Endothelial cell of umbilical vein (primary cell): ENCODE measurements at regions not wholly inside any gene's neighbourhood (a gene's known extent, or its start where the extent isn't known, plus 50 kb on each side); places are given as distances from the start of the nearest gene placed in this dataset.

Experiments used
- BruUV-seq: library from RNA; stranded (reverse); fragments of 400-500 nt; replicated peaks from 2 replicates; lab custom pipeline; 2021; lab: Mats Ljungman, UMichigan
- CTCF ChIA-PET: fragments of 300-600, 350-600 bp; sonication (Branson Sonifier 250); formaldehyde crosslinking; loops from one replicate; lab custom pipeline; 2021; ENCODE audit warnings: antibody characterized with exemption, inconsistent platforms; lab: Charles Lee
- POLR2A ChIA-PET: fragments of 300-600, 350-600 bp; sonication (Branson Sonifier 250); formaldehyde crosslinking; loops from one replicate; lab custom pipeline; 2021; ENCODE audit warnings: antibody characterized with exemption, inconsistent platforms; lab: Charles Lee
- DNase-seq: peaks from one replicate; pipeline ENCODE4 v3.0.0-alpha.2; 2011; ENCODE audit warnings: low read depth, low spot score
- FAIRE-seq: peaks from 2 replicates; lab custom pipeline; 2011; peaks lifted over from hg19 to GRCh38; lab: Jason Lieb, UNC
- H2AFZ ChIP-seq: 2 replicates; pipeline ENCODE4 v1.6.0; 2012; ENCODE audit warnings: low read depth, low read length, control low read depth, inconsistent platforms
- H3K27ac ChIP-seq: 2 replicates; pipeline ENCODE4 v1.5.1; 2011; ENCODE audit warnings: low read depth, mild to moderate bottlenecking, control low read depth, low read length, moderate library complexity; ENCODE audit not compliant: insufficient read depth
- H3K27me3 ChIP-seq, 2 experiments: 2 replicates each; pipeline versions ENCODE4 v1.6.0 to v1.6.1; 2011; ENCODE audit warnings: low read length in 2 of 2, mixed read lengths in 1 of 2; ENCODE audit not compliant: control insufficient read depth in 2 of 2, insufficient read depth in 2 of 2
- H3K36me3 ChIP-seq, 2 experiments: 2 replicates in 1 of 2; 3 replicates in 1 of 2; pipeline ENCODE4 v1.5.1; 2011; ENCODE audit warnings: low read length in 2 of 2, mild to moderate bottlenecking in 1 of 2, moderate library complexity in 1 of 2; ENCODE audit not compliant: control insufficient read depth in 2 of 2, insufficient read depth in 2 of 2; ENCODE audit errors: extremely low read depth in 1 of 2
- H3K4me1 ChIP-seq: 3 replicates; pipeline ENCODE4 v1.5.1; 2011; ENCODE audit warnings: mild to moderate bottlenecking, low read length; ENCODE audit not compliant: control insufficient read depth, insufficient read depth; ENCODE audit errors: extremely low read depth
- H3K4me2 ChIP-seq: 2 replicates; pipeline ENCODE4 v1.6.1; 2011; ENCODE audit warnings: low read length, control low read depth, mixed read lengths; ENCODE audit not compliant: insufficient read depth
- H3K4me3 ChIP-seq, 3 experiments: fragments of 200-600 bp in 1 of 3; sonication (generic), shearing (Covaris generic) in 1 of 3; replicated peaks in 1 of 3; 2 replicates each; pipeline ENCODE4 v1.5.1; 2011 to 2016; ENCODE audit warnings: control low read depth in 3 of 3, low read length in 3 of 3, mild to moderate bottlenecking in 2 of 3, inconsistent platforms in 1 of 3, low read depth in 1 of 3, moderate library complexity in 1 of 3; ENCODE audit not compliant: insufficient read depth in 1 of 3
- H3K79me2 ChIP-seq: 2 replicates; pipeline ENCODE4 v1.6.0; 2012; ENCODE audit warnings: low read length, inconsistent platforms; ENCODE audit not compliant: control insufficient read depth, insufficient read depth
- H3K9ac ChIP-seq: replicated peaks from 2 replicates; pipeline ENCODE3; 2011; ENCODE audit warnings: low read length, control low read depth; ENCODE audit not compliant: insufficient read depth; ENCODE audit errors: extremely low read depth
- H3K9me1 ChIP-seq: replicated peaks from 3 replicates; pipeline ENCODE4 v1.6.0; 2011; ENCODE audit warnings: mild to moderate bottlenecking, low read length; ENCODE audit not compliant: control insufficient read depth, insufficient read depth; ENCODE audit errors: extremely low read depth
- H3K9me3 ChIP-seq: replicated peaks from 2 replicates; pipeline ENCODE4 v1.5.1; 2012; ENCODE audit warnings: low read length, inconsistent platforms; ENCODE audit not compliant: control insufficient read depth, insufficient read depth
- H4K20me1 ChIP-seq: replicated peaks from 2 replicates; pipeline ENCODE3; 2011; ENCODE audit warnings: mild to moderate bottlenecking, low read length; ENCODE audit not compliant: control insufficient read depth, insufficient read depth; ENCODE audit errors: extremely low read depth
- CTCF ChIP-seq, 2 donors: IDR thresholded peaks; 1 replicate in 1 of 2; 2 replicates in 1 of 2; pipeline ENCODE4 v1.5.1; 2011; ENCODE audit warnings: low read length in 2 of 2, mild to moderate bottlenecking in 2 of 2, moderate library complexity in 2 of 2, control low read depth in 1 of 2, inconsistent platforms in 1 of 2, low read depth in 1 of 2; ENCODE audit not compliant: insufficient read depth in 1 of 2; ENCODE audit errors: extremely low read depth in 1 of 2
- EZH2 ChIP-seq: IDR thresholded peaks from 2 replicates; pipeline ENCODE4 v1.6.1; 2012; ENCODE audit warnings: borderline replicate concordance, low read depth, mild to moderate bottlenecking, moderate library complexity, low read length, inconsistent platforms; ENCODE audit not compliant: severe bottlenecking
- FOS ChIP-seq: IDR thresholded peaks from 2 replicates; pipeline ENCODE4 v1.6.1; 2011; ENCODE audit warnings: mild to moderate bottlenecking, low read length, moderate library complexity, borderline replicate concordance; ENCODE audit not compliant: insufficient read depth
- GATA2 ChIP-seq: IDR thresholded peaks from 2 replicates; pipeline ENCODE4 v1.7.0; 2011; ENCODE audit warnings: low read depth, mild to moderate bottlenecking, moderate library complexity, mixed read lengths, low read length; ENCODE audit not compliant: insufficient read length, insufficient read depth
- JUN ChIP-seq: IDR thresholded peaks from 2 replicates; pipeline ENCODE4 v1.6.1; 2011; ENCODE audit warnings: borderline replicate concordance, low read depth; ENCODE audit not compliant: insufficient read length, insufficient read depth
- MAX ChIP-seq: IDR thresholded peaks from 2 replicates; pipeline ENCODE4 v1.6.1; 2011; ENCODE audit not compliant: insufficient read depth, insufficient read length
- MYC ChIP-seq: IDR thresholded peaks from one replicate; pipeline ENCODE4 v1.6.1; 2011; ENCODE audit warnings: mild to moderate bottlenecking, low read depth, low read length
- POLR2A ChIP-seq: IDR thresholded peaks from 2 replicates; pipeline ENCODE4 v1.6.1; 2012; ENCODE audit warnings: low read depth, mild to moderate bottlenecking, control low read depth, low read length
- POLR2AphosphoS5 ChIP-seq: IDR thresholded peaks from 2 replicates; pipeline ENCODE4 v1.6.1; 2012; ENCODE audit warnings: low read depth, mild to moderate bottlenecking, control low read depth, low read length, moderate library complexity; ENCODE audit not compliant: insufficient read depth
- dilution Hi-C: fragments of 300-500 bp; cut with MboI; formaldehyde crosslinking; loops from one replicate; pipeline ENCODE4 v1.15.0; 2019; ENCODE audit warnings: low sequenced_read_pairs; ENCODE audit not compliant: extremely low pct_ligation_motif_present
- intact Hi-C: fragments of 100-400 bp; cut with micrococcal nuclease; formaldehyde crosslinking; loops from one replicate; pipeline ENCODE4 v1.10.0; 2022

GRCh38 chr4:173766171-173766600 is 236.2 kb upstream of the HAND2 start:
- Histone ChIP-seq H3K27me3 (no peaks in the 10 kb centered on the region), H2AFZ (no peak overlapping the region), H3K9me1 (no peaks in the 10 kb centered on the region), H4K20me1 (no peaks in the 10 kb centered on the region), H3K9me3 (no peaks in the 10 kb centered on the region), H3K36me3 (no peaks in the 10 kb centered on the region), H3K27ac (no peak overlapping the region), H3K4me2 (no peak overlapping the region), H3K9ac (no peak overlapping the region), H3K4me1 (no peaks in the 10 kb centered on the region), H3K4me3 (no peak overlapping the region), H3K79me2 (no peaks in the 10 kb centered on the region)
- TF ChIP-seq MAX = no peak
- TF ChIP-seq CTCF (IDR thresholded peaks at IDR 0.05; ENCODE audit: extremely low read depth in 1 of 2, insufficient read depth in 1 of 2, low read depth in 1 of 2, low read length in 2 of 2) = no peak
- no peak for TF ChIP-seq EZH2
- TF ChIP-seq POLR2A = no peak
- TF ChIP-seq MYC = no peak
- TF ChIP-seq JUN = no peak
- TF ChIP-seq POLR2AphosphoS5 = no peak
- no peak for TF ChIP-seq FOS
- no peak for TF ChIP-seq GATA2
- FAIRE-seq (no peak), DNase-seq (no peak)
- dilution Hi-C loops = no loop called here
- intact Hi-C loops = no loop called here
- ChIA-PET POLR2A (no interaction called here), CTCF (no interaction called here)
- no TSS peak for BruUV-seq
